ENCODE measurements at regions not wholly inside any gene's neighbourhood (a gene's known extent, or its start where the extent isn't known, plus 50 kb on each side); places are given as distances from the start of the nearest gene placed in this dataset.
A peak's percentile ranks its signal among the peaks of the same experiment; 100 is the strongest.

- Histone ChIP-seq H3K27ac (ENCODE audit: insufficient read depth, low read length) (no peak overlapping the region), H3K56ac (ENCODE audit: extremely low read depth, insufficient read depth, low read length) (no peak overlapping the region), H2BK5ac (ENCODE audit: low read depth, low read length, poor library complexity, severe bottlenecking) (peak overlapping the region; percentile 33), H3K4me1 (ENCODE audit: control insufficient read depth, insufficient read depth, low read length) (no peaks in the 10 kb centered on the region), H2AK9ac (replicated peaks; ENCODE audit: low read depth, low read length, poor library complexity) (no peak overlapping the region), H2BK20ac (ENCODE audit: low read depth, low read length) (no peak overlapping the region), H3K36me3 (ENCODE audit: control insufficient read depth, insufficient read depth, low read length) (no peaks in the 10 kb centered on the region), H4K91ac (ENCODE audit: insufficient read depth, low read depth, low read length) (no peak overlapping the region), H2BK120ac (ENCODE audit: low read depth, low read length) (no peak overlapping the region), H4K8ac (ENCODE audit: low read depth in 2 of 2, low read length in 2 of 2) (no peak overlapping the region), H3K23ac (ENCODE audit: low read depth, low read length) (no peak overlapping the region), H3K79me1 (ENCODE audit: low read depth in 1 of 2, low read length in 2 of 2) (no peaks in the 10 kb centered on the region), H3K9ac (ENCODE audit: low read depth, low read length) (no peak overlapping the region), H3K4me2 (ENCODE audit: low read depth, low read length) (no peak overlapping the region), H3K4me3 (ENCODE audit: insufficient read depth, low read depth, low read length) (no peak overlapping the region), H2BK15ac (ENCODE audit: low read depth, low read length) (no peak overlapping the region), H4K20me1 (ENCODE audit: insufficient read depth, low read length) (no peaks in the 10 kb centered on the region), H3K18ac (ENCODE audit: low read depth, low read length) (no peak overlapping the region), H2AK5ac (ENCODE audit: low read depth, low read length) (no peak overlapping the region), H3K27me3 (ENCODE audit: control insufficient read depth, insufficient read depth, low read length) (no peaks in the 10 kb centered on the region), H3K9me3 (ENCODE audit: control insufficient read depth, insufficient read depth, low read length) (peaks cover 48% of the 10 kb centered on the region), H3K9me1 (ENCODE audit: insufficient read depth, low read length) (no peaks in the 10 kb centered on the region), H4K5ac (ENCODE audit: low read depth, low read length) (no peak overlapping the region), H3K4ac (ENCODE audit: low read depth, low read length) (no peak overlapping the region), H2AFZ (replicated peaks; ENCODE audit: low read length, poor library complexity) (no peak overlapping the region), H3K14ac (replicated peaks; ENCODE audit: low read depth, low read length) (no peak overlapping the region)
- no TSS peak for BruUV-seq (replicated peaks)
- ATAC-seq (ENCODE audit: low read depth) (no peak), DNase-seq (no peak)
- in situ Hi-C loops (cut with MboI; ENCODE audit: low sequenced_read_pairs) (no loop called here), dilution Hi-C loops (cut with HindIII; ENCODE audit: low sequenced_read_pairs, unreplicated experiment) (no loop called here), intact Hi-C loops (cut with micrococcal nuclease) (no loop called here)
- 57% methylated on average over 4 of the region's 4 CpGs; no CpG with 5 or more reads in 1 of the 2 experiments for WGBS, 2 experiments (ENCODE audit: extremely low coverage in 2 of 2, insufficient read length in 1 of 2)
- CTCF ChIA-PET, result no interaction called here
- POLR2A ChIA-PET (ENCODE audit: unreplicated experiment), result no interaction called here
- TF ChIP-seq SMC3 (IDR thresholded peaks at IDR 0.05; ENCODE audit: low read depth, low read length) (no peak), RFX5 (IDR thresholded peaks at IDR 0.05; ENCODE audit: low read depth, low read length) (no peak), BHLHE40 (IDR thresholded peaks at IDR 0.05; ENCODE audit: low read depth, low read length) (no peak), MAZ (IDR thresholded peaks at IDR 0.05; ENCODE audit: borderline replicate concordance, low read depth, low read length) (no peak), MAFK (IDR thresholded peaks at IDR 0.05; ENCODE audit: low read depth, low read length) (no peak), MXI1 (IDR thresholded peaks at IDR 0.05; ENCODE audit: borderline replicate concordance, low read depth, low read length) (no peak), RCOR1 (IDR thresholded peaks at IDR 0.05; ENCODE audit: insufficient replicate concordance, low read length) (no peak), CEBPB (IDR thresholded peaks at IDR 0.05; ENCODE audit: low read depth, low read length) (no peak), POLR2A (IDR thresholded peaks at IDR 0.05; ENCODE audit: low read depth, low read length) (no peak), FOS (IDR thresholded peaks at IDR 0.05; ENCODE audit: low read depth, low read length) (no peak), USF2 (IDR thresholded peaks at IDR 0.05; ENCODE audit: low read depth, low read length) (no peak), ELK1 (IDR thresholded peaks at IDR 0.05; ENCODE audit: borderline replicate concordance, low read depth, low read length) (no peak), CHD1 (IDR thresholded peaks at IDR 0.05; ENCODE audit: low read depth, low read length) (no peak), NFE2L2 (IDR thresholded peaks at IDR 0.05; ENCODE audit: low read depth, low read length) (no peak), CTCF (conservative IDR thresholded peaks at IDR 0.05; ENCODE audit: low read depth, low read length) (no peak), RAD21 (IDR thresholded peaks at IDR 0.05; ENCODE audit: low read length) (no peak)
These were observed 76.6 kb upstream of the ACTRT2 start for GRCh38 chr1:2944705-2945104.

All from IMR-90 (cell line).